Sigmoid colon (tissue), 4 donors: ENCODE measurements at regions not wholly inside any gene's neighbourhood (a gene's known extent, or its start where the extent isn't known, plus 50 kb on each side); places are given as distances from the start of the nearest gene placed in this dataset.
"Not testable (repeated sequence)": the region's sequence is repeated elsewhere in the genome, so short reads cannot be mapped to it uniquely, and the experiment has no call there.

Source experiments
- CTCF ChIP-seq, 4 experiments: fragments of 450-650 bp in 3 of 4; fragments of 200-600 bp in 1 of 4; IDR thresholded peaks; one replicate each; pipeline ENCODE4 v1.5.1; 2016 to 2019; ENCODE audit warnings: antibody characterized with exemption in 4 of 4, mild to moderate bottlenecking in 3 of 4, moderate library complexity in 2 of 4
- POLR2A ChIP-seq, 2 donors: fragments of 450-650 bp; IDR thresholded peaks; one replicate each; pipeline ENCODE4 v1.6.1; 2016; ENCODE audit warnings: antibody characterized with exemption in 2 of 2, mild to moderate bottlenecking in 2 of 2, moderate library complexity in 2 of 2
- POLR2AphosphoS5 ChIP-seq, 4 donors: sonication (generic); formaldehyde crosslinking; IDR thresholded peaks; one replicate each; pipeline ENCODE4 v1.6.1; 2017; ENCODE audit warnings: antibody characterized with exemption in 4 of 4

DNA sequence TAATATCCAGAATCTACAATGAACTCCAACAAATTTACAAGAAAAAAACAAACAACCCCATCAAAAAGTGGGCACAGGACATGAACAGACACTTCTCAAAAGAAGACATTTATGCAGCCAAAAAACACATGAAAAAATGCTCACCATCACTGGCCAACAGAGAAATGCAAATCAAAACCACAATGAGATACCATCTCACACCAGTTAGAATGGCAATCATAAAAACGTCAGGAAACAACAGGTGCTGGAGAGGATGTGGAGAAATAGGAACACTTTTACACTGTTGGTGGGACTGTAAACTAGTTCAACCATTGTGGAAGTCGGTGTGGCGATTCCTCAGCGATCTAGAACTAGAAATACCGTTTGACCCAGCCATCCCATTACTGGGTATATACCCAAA lies 1250.1 kb downstream of the FSCB start:
- TF ChIP-seq CTCF, POLR2AphosphoS5, POLR2A (IDR thresholded peaks at IDR 0.05): not testable (repeated sequence)
